ENCODE measurements at regions not wholly inside any gene's neighbourhood (a gene's known extent, or its start where the extent isn't known, plus 50 kb on each side); places are given as distances from the start of the nearest gene placed in this dataset.

DNA sequence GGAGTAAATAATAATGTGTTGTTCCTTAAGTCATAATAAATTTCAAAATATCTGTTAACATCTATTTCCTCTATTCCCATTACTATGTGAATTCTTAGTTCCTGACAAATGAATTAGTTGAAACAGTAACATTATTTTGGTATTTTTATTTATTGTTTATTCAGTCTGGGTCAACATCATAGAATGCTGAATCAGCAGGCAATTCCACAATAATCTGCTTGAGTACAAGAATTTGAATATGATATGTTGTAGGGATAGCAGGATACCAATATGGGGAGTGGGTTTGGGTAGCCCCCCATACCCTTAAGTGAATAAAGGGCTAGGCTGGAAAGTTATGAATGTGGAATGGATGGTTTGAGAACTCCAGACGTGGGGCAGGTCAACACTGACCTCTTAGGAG is 373.2 kb upstream of the CHD6 start:
- Histone ChIP-seq H3K27ac (no peak overlapping the region), H4K20me1 (ENCODE audit: insufficient read depth) (no peaks in the 10 kb centered on the region), H3K4me2 (no peak overlapping the region), H3K27me3 (ENCODE audit: insufficient read depth, low read depth) (no peaks in the 10 kb centered on the region), H3K4me1 (ENCODE audit: low read depth, poor library complexity, severe bottlenecking) (no peaks in the 10 kb centered on the region), H3K4me3 (IDR thresholded peaks at IDR 0.05; ENCODE audit: insufficient read depth, low read depth, low read length) (no peak overlapping the region), H3K79me2 (ENCODE audit: insufficient read depth, low read depth) (no peaks in the 10 kb centered on the region), H3K36me3 (ENCODE audit: insufficient read depth) (no peaks in the 10 kb centered on the region), H3K9ac (no peak overlapping the region), H2AFZ (ENCODE audit: low read depth) (no peak overlapping the region)
- TF ChIP-seq, protein P1, sequence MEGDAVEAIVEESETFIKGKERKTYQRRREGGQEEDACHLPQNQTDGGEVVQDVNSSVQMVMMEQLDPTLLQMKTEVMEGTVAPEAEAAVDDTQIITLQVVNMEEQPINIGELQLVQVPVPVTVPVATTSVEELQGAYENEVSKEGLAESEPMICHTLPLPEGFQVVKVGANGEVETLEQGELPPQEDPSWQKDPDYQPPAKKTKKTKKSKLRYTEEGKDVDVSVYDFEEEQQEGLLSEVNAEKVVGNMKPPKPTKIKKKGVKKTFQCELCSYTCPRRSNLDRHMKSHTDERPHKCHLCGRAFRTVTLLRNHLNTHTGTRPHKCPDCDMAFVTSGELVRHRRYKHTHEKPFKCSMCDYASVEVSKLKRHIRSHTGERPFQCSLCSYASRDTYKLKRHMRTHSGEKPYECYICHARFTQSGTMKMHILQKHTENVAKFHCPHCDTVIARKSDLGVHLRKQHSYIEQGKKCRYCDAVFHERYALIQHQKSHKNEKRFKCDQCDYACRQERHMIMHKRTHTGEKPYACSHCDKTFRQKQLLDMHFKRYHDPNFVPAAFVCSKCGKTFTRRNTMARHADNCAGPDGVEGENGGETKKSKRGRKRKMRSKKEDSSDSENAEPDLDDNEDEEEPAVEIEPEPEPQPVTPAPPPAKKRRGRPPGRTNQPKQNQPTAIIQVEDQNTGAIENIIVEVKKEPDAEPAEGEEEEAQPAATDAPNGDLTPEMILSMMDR (conservative IDR thresholded peaks at IDR 0.05; ENCODE audit: low read depth, low read length), result no peak

DNA sequence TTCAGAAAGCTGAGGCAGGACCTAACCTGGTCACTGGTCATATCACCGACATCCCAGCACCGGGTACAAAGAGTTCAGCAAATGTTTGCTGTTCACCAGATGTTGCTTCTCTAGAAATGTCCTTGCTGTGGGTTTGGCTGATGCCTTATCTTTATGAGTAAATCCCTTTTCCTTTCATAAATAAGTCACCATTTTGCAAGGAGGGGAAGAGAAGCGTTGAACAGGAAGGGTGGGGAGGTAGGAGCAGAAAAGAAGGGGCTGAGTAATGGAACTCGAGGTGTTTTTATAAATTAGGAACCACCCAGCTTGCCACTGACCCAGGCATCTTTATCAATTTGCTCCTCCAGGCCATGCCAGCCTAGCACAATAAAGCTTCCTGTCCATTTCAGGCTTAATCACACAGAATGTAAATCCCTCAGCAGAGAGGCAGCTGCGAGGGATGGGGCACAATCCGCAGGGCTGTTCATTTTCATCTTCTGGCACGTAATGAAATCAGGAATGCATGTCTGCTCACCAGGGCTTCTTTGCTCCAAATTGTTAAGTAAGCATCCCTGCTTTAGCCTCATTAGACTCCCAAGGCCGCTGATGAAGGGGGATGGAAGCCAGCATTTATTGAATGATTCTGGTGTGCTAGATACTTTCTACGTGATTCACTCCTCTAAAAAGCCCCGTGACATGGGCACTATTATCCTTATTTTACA is 371.9 kb upstream of the CHD6 start:
- Histone ChIP-seq H3K4me2 (no peak overlapping the region), H3K4me3 (IDR thresholded peaks at IDR 0.05; ENCODE audit: insufficient read depth, low read depth, low read length) (no peak overlapping the region), H3K79me2 (ENCODE audit: insufficient read depth, low read depth) (no peaks in the 10 kb centered on the region), H3K27ac (no peak overlapping the region), H2AFZ (ENCODE audit: low read depth) (no peak overlapping the region), H4K20me1 (ENCODE audit: insufficient read depth) (no peaks in the 10 kb centered on the region), H3K9ac (no peak overlapping the region), H3K4me1 (ENCODE audit: low read depth, poor library complexity, severe bottlenecking) (no peaks in the 10 kb centered on the region), H3K36me3 (ENCODE audit: insufficient read depth) (no peaks in the 10 kb centered on the region), H3K27me3 (ENCODE audit: insufficient read depth, low read depth) (no peaks in the 10 kb centered on the region)
- TF ChIP-seq, protein P1 (conservative IDR thresholded peaks at IDR 0.05; ENCODE audit: low read depth, low read length), result no peak

DNA sequence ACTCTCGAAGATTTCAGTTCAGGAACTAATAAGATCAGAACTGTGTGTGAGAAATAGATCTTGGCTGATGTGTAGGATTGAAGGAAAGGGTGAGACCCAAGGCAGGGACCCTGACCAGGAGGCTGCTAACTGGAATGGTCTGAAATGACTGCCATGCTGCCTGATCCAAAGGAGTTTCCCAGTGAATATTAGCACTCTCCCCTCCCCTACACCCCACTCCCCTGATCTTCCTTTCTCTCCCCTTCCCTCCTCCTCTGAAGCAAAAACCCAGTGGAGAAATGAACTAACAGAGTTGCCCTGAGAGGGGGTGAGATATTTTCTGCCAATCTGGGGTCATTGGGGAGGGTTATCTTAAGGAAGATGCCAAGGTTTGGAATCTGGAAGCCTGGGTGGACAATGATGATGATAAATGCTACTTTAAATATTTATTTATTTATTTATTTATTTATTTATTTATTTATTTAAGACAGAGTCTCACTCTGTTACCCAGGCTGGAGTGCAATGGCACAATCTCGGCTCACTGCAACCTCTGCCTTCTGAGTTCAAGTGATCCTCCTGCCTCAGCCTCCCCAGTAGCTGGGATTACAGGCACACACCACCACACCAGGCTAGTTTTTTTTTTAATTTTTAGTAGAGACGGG is 371.0 kb upstream of the CHD6 start:
- no peak overlapping the region for H3K9ac ChIP-seq
- H3K36me3 ChIP-seq (ENCODE audit: insufficient read depth), result no peaks in the 10 kb centered on the region
- TF ChIP-seq, protein P1 (conservative IDR thresholded peaks at IDR 0.05; ENCODE audit: low read depth, low read length), result no peak
- no peak overlapping the region for H2AFZ ChIP-seq (ENCODE audit: low read depth)
- H3K4me3 ChIP-seq (IDR thresholded peaks at IDR 0.05; ENCODE audit: insufficient read depth, low read depth, low read length), result no peak overlapping the region
- no peak overlapping the region for H3K27ac ChIP-seq
- H4K20me1 ChIP-seq (ENCODE audit: insufficient read depth), result no peaks in the 10 kb centered on the region
- no peaks in the 10 kb centered on the region for H3K27me3 ChIP-seq (ENCODE audit: insufficient read depth, low read depth)
- no peaks in the 10 kb centered on the region for H3K4me1 ChIP-seq (ENCODE audit: low read depth, poor library complexity, severe bottlenecking)
- no peak overlapping the region for H3K4me2 ChIP-seq
- H3K79me2 ChIP-seq (ENCODE audit: insufficient read depth, low read depth), result no peaks in the 10 kb centered on the region

DNA sequence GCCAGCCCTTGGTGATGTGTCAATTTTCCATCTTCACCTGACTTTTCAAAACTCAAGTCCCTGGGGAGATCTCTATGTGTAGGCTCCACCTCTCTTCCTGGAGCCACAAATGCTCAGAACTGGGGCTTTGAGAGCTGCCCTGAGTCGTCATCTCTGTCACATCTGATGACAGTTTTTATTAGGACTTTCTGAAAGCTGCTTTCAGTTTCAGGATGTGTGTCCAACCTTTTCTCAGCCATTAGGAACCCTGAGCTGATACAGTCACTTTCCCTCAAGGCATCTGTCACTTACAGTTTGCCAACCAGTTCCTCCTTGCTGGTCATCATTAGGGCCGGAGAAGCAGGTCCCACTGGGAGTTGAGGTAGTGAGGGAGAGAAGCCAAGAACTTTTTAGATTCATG is 365.9 kb upstream of the CHD6 start:
- Histone ChIP-seq H3K4me3 (IDR thresholded peaks at IDR 0.05; ENCODE audit: insufficient read depth, low read depth, low read length) (no peak overlapping the region), H4K20me1 (ENCODE audit: insufficient read depth) (no peaks in the 10 kb centered on the region), H3K4me1 (ENCODE audit: low read depth, poor library complexity, severe bottlenecking) (peaks cover 4% of the 10 kb centered on the region), H3K4me2 (no peak overlapping the region), H3K9ac (no peak overlapping the region), H3K27me3 (ENCODE audit: insufficient read depth, low read depth) (no peaks in the 10 kb centered on the region), H3K79me2 (ENCODE audit: insufficient read depth, low read depth) (no peaks in the 10 kb centered on the region), H2AFZ (ENCODE audit: low read depth) (no peak overlapping the region), H3K36me3 (ENCODE audit: insufficient read depth) (no peaks in the 10 kb centered on the region), H3K27ac (no peak overlapping the region)
- TF ChIP-seq, protein P1 (conservative IDR thresholded peaks at IDR 0.05; ENCODE audit: low read depth, low read length), result no peak
